K562 (cell line): ENCODE measurements at regions not wholly inside any gene's neighbourhood (a gene's known extent, or its start where the extent isn't known, plus 50 kb on each side); places are given as distances from the start of the nearest gene placed in this dataset.

Source experiments
- ATAC-seq: fragments of 200-7000 bp; cut with Tn5 transposase; 3 replicates; pipeline ENCODE4 v1.9.1; 2020; ENCODE audit warnings: moderate library complexity
- BruUV-seq: library from RNA; stranded (reverse); fragments of 400-500 nt; replicated peaks from 2 replicates; lab custom pipeline; 2021; lab: Mats Ljungman, UMichigan
- CTCF ChIA-PET: fragments of 300-600 bp; formaldehyde crosslinking; extraction: SDS; loops from one replicate; lab custom pipeline; 2021; ENCODE audit warnings: low intra/inter-chr PET ratio; lab: Yijun Ruan, JAX
- POLR2A ChIA-PET: fragments of 300-600, 350-650 bp; sonication (Branson Sonifier 250); formaldehyde crosslinking; extraction: SDS; loops from one replicate; lab custom pipeline; 2021; ENCODE audit warnings: antibody characterized with exemption, inconsistent platforms; lab: Yijun Ruan, JAX
- DNase-seq, 4 experiments: peaks; one replicate each; pipeline versions ENCODE4 v3.0.0 to v3.0.0-alpha.2; 2011 to 2018; ENCODE audit warnings: low spot score in 3 of 4, mixed read lengths in 3 of 4; ENCODE audit errors: extremely low read depth in 1 of 4
- FAIRE-seq: peaks from 2 replicates; lab custom pipeline; 2011; peaks lifted over from hg19 to GRCh38; lab: Jason Lieb, UNC
- H2AFZ ChIP-seq: 2 replicates; pipeline ENCODE4 v1.6.0; 2011; ENCODE audit warnings: low read depth, low read length, control low read depth, inconsistent platforms
- H3K27ac ChIP-seq: fragments of 200-600 bp; 3 replicates; pipeline ENCODE4 v1.8.0; 2011; ENCODE audit warnings: low read depth, mild to moderate bottlenecking, control low read depth, inconsistent platforms, low read length, moderate library complexity, mixed read lengths; ENCODE audit errors: extremely low read depth
- H3K27me3 ChIP-seq, 2 experiments: fragments of 300-600 bp in 1 of 2; 2 replicates in 1 of 2; 3 replicates in 1 of 2; pipeline versions ENCODE4 v1.6.0 to v1.8.0; 2011; ENCODE audit warnings: inconsistent platforms in 2 of 2, low read length in 2 of 2, mild to moderate bottlenecking in 1 of 2, mixed read lengths in 1 of 2, moderate library complexity in 1 of 2; ENCODE audit not compliant: control insufficient read depth in 2 of 2, insufficient read depth in 2 of 2
- H3K36me3 ChIP-seq: fragments of 300-600 bp; 3 replicates; pipeline ENCODE4 v1.8.0; 2011; ENCODE audit warnings: mild to moderate bottlenecking, low read length, inconsistent platforms; ENCODE audit not compliant: control insufficient read depth, insufficient read depth
- H3K4me1 ChIP-seq, 2 experiments: fragments of 200-600 bp in 1 of 2; replicated peaks in 1 of 2; 2 replicates in 1 of 2; 3 replicates in 1 of 2; pipeline versions ENCODE4 v1.5.1 to v1.8.0; 2011; ENCODE audit warnings: inconsistent platforms in 2 of 2, low read length in 2 of 2, mild to moderate bottlenecking in 1 of 2, mixed read lengths in 1 of 2, moderate library complexity in 1 of 2; ENCODE audit not compliant: control insufficient read depth in 2 of 2, insufficient read depth in 2 of 2
- H3K4me2 ChIP-seq: 2 replicates; pipeline ENCODE4 v1.6.1; 2011; ENCODE audit warnings: low read length, control low read depth, inconsistent platforms, mixed read lengths; ENCODE audit not compliant: insufficient read depth
- H3K4me3 ChIP-seq: fragments of 200-600 bp; sonication (generic), shearing (Covaris generic); 2 replicates; pipeline ENCODE4 v1.5.1; 2016; ENCODE audit warnings: control low read depth, inconsistent platforms
- H3K79me2 ChIP-seq: fragments of 200-600 bp; 3 replicates; pipeline ENCODE4 v1.8.0; 2011; ENCODE audit warnings: low read length, inconsistent platforms; ENCODE audit not compliant: control insufficient read depth, insufficient read depth
- H3K9ac ChIP-seq, 2 experiments: 2 replicates each; pipeline versions ENCODE4 v1.6.0 to v1.6.1; 2011; ENCODE audit warnings: low read depth in 2 of 2, low read length in 2 of 2, control low read depth in 1 of 2, inconsistent platforms in 1 of 2, mild to moderate bottlenecking in 1 of 2, mixed read lengths in 1 of 2; ENCODE audit not compliant: insufficient read depth in 1 of 2
- H3K9me1 ChIP-seq: one replicate; pipeline ENCODE4 v1.6.0; 2011; ENCODE audit warnings: inconsistent platforms, mild to moderate bottlenecking, low read length, moderate library complexity; ENCODE audit not compliant: control insufficient read depth, insufficient read depth
- H3K9me3 ChIP-seq: replicated peaks from 2 replicates; pipeline ENCODE4 v1.5.1; 2011; ENCODE audit warnings: low read depth, low read length, inconsistent platforms; ENCODE audit not compliant: control insufficient read depth, insufficient read depth
- H4K20me1 ChIP-seq: replicated peaks from 2 replicates; pipeline ENCODE4 v1.6.1; 2011; ENCODE audit warnings: low read length, inconsistent platforms, mixed read lengths; ENCODE audit not compliant: control insufficient read depth, insufficient read depth
- ETV5 ChIP-seq: sonication (generic); formaldehyde crosslinking; IDR thresholded peaks from 2 replicates; pipeline ENCODE4 v1.4.0; 2020; ENCODE audit warnings: low read depth, mild to moderate bottlenecking, missing genetic modification reagents
- HDAC1 ChIP-seq, 2 experiments: fragments of 450-650 bp; IDR thresholded peaks; 2 replicates each; pipeline ENCODE4 v1.6.1; 2016 to 2017; ENCODE audit warnings: inconsistent platforms in 1 of 2, mild to moderate bottlenecking in 1 of 2, moderate library complexity in 1 of 2
- HINFP ChIP-seq: fragments of 450-650 bp; conservative IDR thresholded peaks from 2 replicates; pipeline ENCODE4 v1.6.1; 2016; ENCODE audit warnings: missing genetic modification characterization, low read depth, mild to moderate bottlenecking, control low read depth, missing compliant biosample characterization
- IRF2 ChIP-seq: sonication (generic); formaldehyde crosslinking; IDR thresholded peaks from 2 replicates; pipeline ENCODE4 v1.8.1; 2022; ENCODE audit warnings: mild to moderate bottlenecking, missing genetic modification reagents
- KLF10 ChIP-seq: fragments of 250-450 bp; sonication (Bioruptor Pico); IDR thresholded peaks from 2 replicates; pipeline ENCODE4 v1.6.1; 2021; ENCODE audit warnings: matching md5 sums
- MYBL2 ChIP-seq, 2 experiments: fragments of 450-650 bp in 1 of 2; sonication (generic) in 1 of 2; formaldehyde crosslinking in 1 of 2; IDR thresholded peaks; 2 replicates each; pipeline versions ENCODE4 v1.6.1 to v1.8.1; 2017 to 2022; ENCODE audit warnings: borderline replicate concordance in 1 of 2, inconsistent platforms in 1 of 2, low read depth in 1 of 2, mild to moderate bottlenecking in 1 of 2, missing genetic modification reagents in 1 of 2, moderate library complexity in 1 of 2
- POU5F1 ChIP-seq: fragments of 150-350 bp; IDR thresholded peaks from 2 replicates; pipeline ENCODE4 v1.6.1; 2014; ENCODE audit warnings: borderline replicate concordance, low read length, low read depth, mild to moderate bottlenecking; ENCODE audit not compliant: partially characterized antibody
- RFX7 ChIP-seq: fragments of 250-450 bp; sonication (Bioruptor Pico); IDR thresholded peaks from 2 replicates; pipeline ENCODE4 v1.5.1; 2021; ENCODE audit warnings: mild to moderate bottlenecking
- STAT6 ChIP-seq: sonication (generic); formaldehyde crosslinking; IDR thresholded peaks from 2 replicates; pipeline ENCODE4 v1.8.1; 2023; ENCODE audit warnings: mild to moderate bottlenecking, missing genetic modification reagents
- THAP7 ChIP-seq: fragments of 250-450 bp; sonication (Bioruptor Pico); IDR thresholded peaks from 2 replicates; pipeline ENCODE4 v1.5.0; 2021
- USF1 ChIP-seq: sonication (generic); formaldehyde crosslinking; IDR thresholded peaks from 2 replicates; pipeline ENCODE4 v1.9.0; 2022; ENCODE audit warnings: mild to moderate bottlenecking, missing genetic modification reagents
- ZNF165 ChIP-seq: fragments of 250-450 bp; sonication (Bioruptor Pico); IDR thresholded peaks from 2 replicates; pipeline ENCODE4 v1.4.0; 2020; ENCODE audit warnings: borderline replicate concordance
- WGBS: fragments of 100-300 bp; shearing (Covaris generic); methylation state at CpG from one replicate; pipeline ENCODE4 v1.1.6; 2016; ENCODE audit warnings: low coverage, mixed read lengths; ENCODE audit not compliant: insufficient coverage; ENCODE audit errors: missing lambda C conversion rate; 5-methylcytosine and 5-hydroxymethylcytosine counted together
- in situ Hi-C: fragments of 300-500 bp; cut with MboI; formaldehyde crosslinking; loops from 4 replicates; pipeline ENCODE4 v1.15.0; 2018; ENCODE audit warnings: inconsistent platforms, mixed read lengths
- intact Hi-C: fragments of 100-400 bp; cut with micrococcal nuclease; formaldehyde crosslinking; loops from 2 replicates; pipeline ENCODE4 v1.14.2; 2022

- DNase-seq = no peak
- intact Hi-C loops (no loop called here), in situ Hi-C loops (no loop called here)
- H3K9ac ChIP-seq = no peak overlapping the region
- H3K79me2 ChIP-seq = no peaks in the 10 kb centered on the region
- BruUV-seq = no TSS peak
- H3K4me3 ChIP-seq = no peak overlapping the region
- H3K27me3 ChIP-seq = no peaks in the 10 kb centered on the region
- H3K9me3 ChIP-seq = no peaks in the 10 kb centered on the region
- no peak overlapping the region for H3K27ac ChIP-seq
- no peaks in the 10 kb centered on the region for H3K4me1 ChIP-seq
- POLR2A ChIA-PET = no interaction called here
- no peaks in the 10 kb centered on the region for H4K20me1 ChIP-seq
- CTCF ChIA-PET = no interaction called here
- H3K36me3 ChIP-seq = no peaks in the 10 kb centered on the region
- H2AFZ ChIP-seq = no peak overlapping the region
- no peak for ATAC-seq
- under 1% methylated on average over 6 of the region's 6 CpGs for WGBS
- FAIRE-seq = no peak
- no peak overlapping the region for H3K4me2 ChIP-seq
- no peaks in the 10 kb centered on the region for H3K9me1 ChIP-seq
- TF ChIP-seq USF1 (no peak), POU5F1 (no peak), KLF10 (CRISPR knock-in tag) (no peak), RFX7 (CRISPR knock-in tag) (no peak), MYBL2 (IDR thresholded peaks at IDR 0.05; ENCODE audit: low read depth) (no peak), MYBL2 (CRISPR knock-in tag; IDR thresholded peaks at IDR 0.05; ENCODE audit: borderline replicate concordance) (no peak), ETV5 (CRISPR knock-in tag) (no peak), HINFP (tag) (no peak), STAT6 (CRISPR knock-in tag) (no peak), ZNF165 (CRISPR knock-in tag) (no peak), THAP7 (CRISPR knock-in tag) (no peak), HDAC1 (IDR thresholded peaks at IDR 0.05) (no peak), IRF2 (no peak)
Measured at GRCh38 chr21:25506887-25507286, 100.4 kb downstream of the MRPL39 start.
